GM21737 (cell line): ENCODE measurements at regions not wholly inside any gene's neighbourhood (a gene's known extent, or its start where the extent isn't known, plus 50 kb on each side); places are given as distances from the start of the nearest gene placed in this dataset.
"Not testable (repeated sequence)": the region's sequence is repeated elsewhere in the genome, so short reads cannot be mapped to it uniquely, and the experiment has no call there.

Source experiments
- ATAC-seq: cut with Tn5 transposase; IDR thresholded peaks from one replicate; pipeline ENCODE4 v1.9.1; 2021; ENCODE audit warnings: mild to moderate bottlenecking, moderate library complexity; ENCODE audit not compliant: unreplicated experiment

GRCh38 chr14:82029038-82029437 is 495.4 kb upstream of the SEL1L start:
- ATAC-seq = no peak

GRCh38 chr14:82035397-82035796 is 501.7 kb upstream of the SEL1L start:
- ATAC-seq = no peak

GRCh38 chr14:82038066-82038465 is 504.4 kb upstream of the SEL1L start:
- ATAC-seq = not testable (repeated sequence)

- no peak for ATAC-seq
These were observed 511.7 kb upstream of the SEL1L start for GRCh38 chr14:82045339-82045738.

- ATAC-seq = no peak
These were observed 513.0 kb upstream of the SEL1L start for GRCh38 chr14:82046512-82047226.

GRCh38 chr14:82047777-82048470 is 514.3 kb upstream of the SEL1L start:
- ATAC-seq = no peak

- ATAC-seq = no peak
These were observed 519.1 kb upstream of the SEL1L start for GRCh38 chr14:82052778-82053177.

GRCh38 chr14:82055515-82056115 is 522.0 kb upstream of the SEL1L start:
- ATAC-seq = no peak

- no peak for ATAC-seq
These were observed 526.6 kb upstream of the SEL1L start for GRCh38 chr14:82060219-82060618.

GRCh38 chr14:82067221-82067875 is 533.7 kb upstream of the SEL1L start:
- ATAC-seq = no peak

- no peak for ATAC-seq
These were observed 536.4 kb upstream of the SEL1L start for GRCh38 chr14:82070040-82070439.

GRCh38 chr14:82070753-82071152 is 537.1 kb upstream of the SEL1L start:
- no peak for ATAC-seq

GRCh38 chr14:82073547-82073946 is 539.9 kb upstream of the SEL1L start:
- no peak for ATAC-seq

GRCh38 chr14:82075566-82075965 is 541.9 kb upstream of the SEL1L start:
- no peak for ATAC-seq

GRCh38 chr14:82079553-82079952 is 545.9 kb upstream of the SEL1L start:
- ATAC-seq = no peak

- no peak for ATAC-seq
These were observed 546.7 kb upstream of the SEL1L start for GRCh38 chr14:82080370-82080769.

- ATAC-seq = no peak
These were observed 551.2 kb upstream of the SEL1L start for GRCh38 chr14:82084813-82085212.

GRCh38 chr14:82091097-82091496 is 557.4 kb upstream of the SEL1L start:
- ATAC-seq = no peak

- ATAC-seq = no peak
These were observed 561.2 kb upstream of the SEL1L start for GRCh38 chr14:82094829-82095345.

- ATAC-seq = no peak
These were observed 570.4 kb upstream of the SEL1L start for GRCh38 chr14:82104013-82104412.

GRCh38 chr14:82112210-82112839 is 578.7 kb upstream of the SEL1L start:
- no peak for ATAC-seq
